ENCODE measurements at regions not wholly inside any gene's neighbourhood (a gene's known extent, or its start where the extent isn't known, plus 50 kb on each side); places are given as distances from the start of the nearest gene placed in this dataset.

GRCh38 chr2:12642859-12643258, 73.9 kb upstream of the TRIB2 start:
- Histone ChIP-seq H3K36me3 (no peaks in the 10 kb centered on the region), H3K4me1 (no peaks in the 10 kb centered on the region), H3K27me3 (no peaks in the 10 kb centered on the region), H3K4me3 (no peak overlapping the region), H3K27ac (no peak overlapping the region), H3K9me3 (no peaks in the 10 kb centered on the region)
- ATAC-seq (no peak), DNase-seq (no peak)
- TF ChIP-seq POLR2A (IDR thresholded peaks at IDR 0.05) (no peak), CTCF (IDR thresholded peaks at IDR 0.05) (no peak)
- intact Hi-C loops (cut with DNase I): no loop called here
- 66% methylated on average over 4 of the region's 5 CpGs for WGBS (ENCODE audit: insufficient coverage, low coverage, low lambda C conversion rate, missing lambda C conversion rate)

- H3K27me3 ChIP-seq: no peaks in the 10 kb centered on the region
- H3K36me3 ChIP-seq: no peaks in the 10 kb centered on the region
- TF ChIP-seq CTCF (IDR thresholded peaks at IDR 0.05) (no peak), POLR2A (IDR thresholded peaks at IDR 0.05) (no peak)
- no peaks in the 10 kb centered on the region for H3K9me3 ChIP-seq
- H3K4me3 ChIP-seq: no peak overlapping the region
- WGBS (ENCODE audit: insufficient coverage, low coverage, low lambda C conversion rate, missing lambda C conversion rate): 42% methylated on average over 8 of the region's 10 CpGs
- ATAC-seq (peak in 2 of 4 donors; percentile 29 to 40), DNase-seq (peak in 1 of 3 donors; percentile 47)
- no peaks in the 10 kb centered on the region for H3K4me1 ChIP-seq
- no peak overlapping the region for H3K27ac ChIP-seq
- intact Hi-C loops (cut with DNase I): no loop called here
These were observed 66.9 kb upstream of the TRIB2 start for GRCh38 chr2:12649602-12650400.

GRCh38 chr2:12651641-12652040, 65.1 kb upstream of the TRIB2 start:
- no peak overlapping the region for H3K4me3 ChIP-seq
- H3K27ac ChIP-seq: no peak overlapping the region
- intact Hi-C loops (cut with DNase I): no loop called here
- TF ChIP-seq CTCF (IDR thresholded peaks at IDR 0.05) (no peak), POLR2A (IDR thresholded peaks at IDR 0.05) (no peak)
- no peaks in the 10 kb centered on the region for H3K4me1 ChIP-seq
- H3K9me3 ChIP-seq: no peaks in the 10 kb centered on the region
- DNase-seq (no peak), ATAC-seq (no peak)
- no peaks in the 10 kb centered on the region for H3K27me3 ChIP-seq
- WGBS (ENCODE audit: insufficient coverage, low coverage, low lambda C conversion rate, missing lambda C conversion rate): no CpG with 5 or more reads among the region's 8 CpGs
- no peaks in the 10 kb centered on the region for H3K36me3 ChIP-seq

GRCh38 chr2:12652723-12653122, 64.0 kb upstream of the TRIB2 start:
- Histone ChIP-seq H3K36me3 (no peaks in the 10 kb centered on the region), H3K4me3 (no peak overlapping the region), H3K4me1 (no peaks in the 10 kb centered on the region), H3K27ac (no peak overlapping the region), H3K9me3 (no peaks in the 10 kb centered on the region), H3K27me3 (no peaks in the 10 kb centered on the region)
- TF ChIP-seq POLR2A (IDR thresholded peaks at IDR 0.05) (no peak), CTCF (IDR thresholded peaks at IDR 0.05) (no peak)
- 60% methylated on average over 4 of the region's 9 CpGs for WGBS (ENCODE audit: insufficient coverage, low coverage, low lambda C conversion rate, missing lambda C conversion rate)
- intact Hi-C loops (cut with DNase I): no loop called here
- no peak for DNase-seq
- ATAC-seq: no peak

Measured in right lobe of liver (tissue), 6 donors.